SK-N-MC (cell line): ENCODE measurements at regions not wholly inside any gene's neighbourhood (a gene's known extent, or its start where the extent isn't known, plus 50 kb on each side); places are given as distances from the start of the nearest gene placed in this dataset.

ENCODE experiments used
- EZH2 ChIP-seq: fragments of 200-600 bp; sonication (generic); IDR thresholded peaks from one replicate; pipeline ENCODE4 v1.6.1; 2017; ENCODE audit warnings: antibody characterized with exemption
- POLR2AphosphoS5 ChIP-seq: IDR thresholded peaks from 2 replicates; pipeline ENCODE4 v1.6.1; 2012; ENCODE audit warnings: mild to moderate bottlenecking, low read depth, low read length, borderline replicate concordance

- TF ChIP-seq POLR2AphosphoS5, result no peak
- no peak for TF ChIP-seq EZH2
Observed at GRCh38 chr12:131276501-131277185, 322.9 kb downstream of the ADGRD1 start.
